LNCaP clone FGC (cell line): ENCODE measurements at regions not wholly inside any gene's neighbourhood (a gene's known extent, or its start where the extent isn't known, plus 50 kb on each side); places are given as distances from the start of the nearest gene placed in this dataset.
A peak's percentile ranks its signal among the peaks of the same experiment; 100 is the strongest.

Experiments used
- DNase-seq: peaks from one replicate; pipeline ENCODE4 v3.0.0-alpha.2; 2011; ENCODE audit warnings: low read depth
- H3K4me3 ChIP-seq: 2 replicates; pipeline ENCODE4 v1.5.1; 2011; ENCODE audit warnings: mild to moderate bottlenecking, low read depth, low read length, control low read depth
- CTCF ChIP-seq: IDR thresholded peaks from 2 replicates; pipeline ENCODE4 v1.5.1; 2012; ENCODE audit warnings: mild to moderate bottlenecking; ENCODE audit not compliant: control insufficient read depth, insufficient read depth; ENCODE audit errors: extremely low read depth

DNA sequence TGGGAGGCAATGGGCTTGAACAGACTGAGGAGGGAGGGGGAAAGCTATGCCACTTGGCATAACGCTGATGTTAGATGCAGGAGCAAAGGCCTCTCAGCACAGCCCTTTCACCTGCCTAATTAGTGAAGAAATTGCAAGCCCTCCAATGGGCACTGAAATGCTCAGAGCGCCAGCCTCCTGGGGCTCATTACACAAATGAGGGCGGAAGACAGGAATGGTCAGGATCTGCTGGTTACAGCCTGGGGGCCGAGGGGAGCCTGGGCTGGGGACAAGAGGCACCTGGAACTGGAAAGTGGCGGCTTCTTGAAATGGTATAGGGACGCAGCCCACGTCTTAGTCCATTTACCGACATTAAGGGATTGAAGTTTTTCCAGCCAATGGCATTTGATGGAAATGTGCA lies 50.2 kb upstream of the PLET1 start:
- H3K4me3 ChIP-seq = no peak overlapping the region
- no peak for DNase-seq
- TF ChIP-seq CTCF = no peak

DNA sequence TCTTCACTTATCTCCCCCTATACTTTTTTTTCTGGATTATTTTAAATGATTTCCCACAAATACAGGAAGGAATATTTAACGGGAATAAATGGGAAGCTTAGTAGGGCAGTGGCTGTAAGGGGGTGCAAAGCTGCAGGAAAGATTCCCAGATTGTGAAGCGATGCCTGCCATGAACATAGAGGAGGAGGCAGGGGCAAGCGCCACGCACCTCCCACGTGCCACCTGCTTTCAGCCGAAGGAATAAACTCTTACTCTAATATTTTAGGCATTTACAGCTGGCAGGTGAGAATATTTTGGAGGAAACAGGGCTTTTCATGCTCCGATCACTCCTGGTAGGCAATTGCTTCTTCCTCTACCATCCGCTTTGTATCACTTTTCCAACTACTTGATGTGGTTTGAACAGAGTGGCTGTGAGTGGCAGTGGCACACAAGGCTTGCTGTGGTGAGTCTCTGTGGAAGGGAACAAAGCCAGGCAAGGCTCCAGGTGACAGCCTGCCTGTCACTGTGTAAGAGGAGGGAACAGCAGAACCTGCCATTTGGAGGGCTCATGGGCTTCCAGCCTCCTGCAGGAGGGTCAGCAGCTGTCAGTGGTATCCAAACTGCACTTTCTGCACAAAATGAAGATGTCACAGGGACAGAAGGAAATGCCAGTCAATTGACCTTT lies 54.5 kb upstream of the PLET1 start:
- no peak for TF ChIP-seq CTCF
- DNase-seq = no peak
- no peak overlapping the region for H3K4me3 ChIP-seq

- no peak overlapping the region for H3K4me3 ChIP-seq
- no peak for DNase-seq
- TF ChIP-seq CTCF = no peak
Measured at GRCh38 chr11:112315861-112316739, 55.4 kb upstream of the PLET1 start.

- no peak for TF ChIP-seq CTCF
- DNase-seq = no peak
- H3K4me3 ChIP-seq = no peak overlapping the region
Measured at GRCh38 chr11:112316971-112317370, 56.3 kb upstream of the PLET1 start.

GRCh38 chr11:112318184-112318591 lies 57.5 kb upstream of the PLET1 start:
- no peak for TF ChIP-seq CTCF
- no peak overlapping the region for H3K4me3 ChIP-seq
- no peak for DNase-seq

- no peak for TF ChIP-seq CTCF
- DNase-seq = peak; percentile 54
- no peak overlapping the region for H3K4me3 ChIP-seq
Measured at GRCh38 chr11:112318661-112319060, 58.0 kb upstream of the PLET1 start.
